ENCODE measurements at regions not wholly inside any gene's neighbourhood (a gene's known extent, or its start where the extent isn't known, plus 50 kb on each side); places are given as distances from the start of the nearest gene placed in this dataset.

DNA sequence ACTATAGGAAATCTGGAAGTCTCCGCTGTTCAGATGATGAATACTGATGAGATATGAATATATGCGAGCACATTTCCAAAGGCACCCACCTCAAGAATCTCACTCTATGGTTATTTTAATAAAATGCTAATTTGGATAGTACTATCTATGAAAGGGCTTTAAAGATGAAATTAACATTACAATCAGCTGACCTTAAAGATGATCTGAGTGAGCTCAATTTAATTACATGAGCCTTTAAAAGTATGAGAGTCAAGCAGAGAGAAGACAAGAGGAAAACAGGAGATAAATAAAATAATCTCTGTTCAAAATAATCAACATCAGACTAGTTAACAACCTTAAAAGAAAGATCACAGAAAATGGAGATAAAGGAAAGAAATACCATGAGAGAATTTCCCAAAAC, 474.1 kb upstream of the TUSC1 start:
- Histone ChIP-seq H3K9me3 (ENCODE audit: insufficient read depth, low read depth, low read length) (no peaks in the 10 kb centered on the region), H3K4me3 (ENCODE audit: low read length, poor library complexity, severe bottlenecking) (no peak overlapping the region), H3K9ac (ENCODE audit: low read depth, low read length, poor library complexity, severe bottlenecking) (no peak overlapping the region), H4K20me1 (ENCODE audit: insufficient read depth, low read length, poor library complexity, severe bottlenecking) (no peaks in the 10 kb centered on the region), H3K27me3 (ENCODE audit: insufficient read depth, low read length, poor library complexity, severe bottlenecking) (no peaks in the 10 kb centered on the region), H3K36me3 (ENCODE audit: insufficient read depth, low read length) (no peaks in the 10 kb centered on the region), H3K9me2 (replicated peaks; ENCODE audit: low read depth, low read length) (no peaks in the 10 kb centered on the region), H3K79me2 (ENCODE audit: insufficient read depth, low read length) (no peaks in the 10 kb centered on the region), H3K4me2 (ENCODE audit: low read depth, low read length, poor library complexity, severe bottlenecking) (no peak overlapping the region), H3F3A (ENCODE audit: low read depth) (no peaks in the 10 kb centered on the region), H3K4me1 (ENCODE audit: insufficient read depth, low read length, poor library complexity, severe bottlenecking) (no peaks in the 10 kb centered on the region), H2AFZ (ENCODE audit: low read length) (no peak overlapping the region)
- no peak for TF ChIP-seq EZH2phosphoT487 (IDR thresholded peaks at IDR 0.05; ENCODE audit: borderline replicate concordance)
- TF ChIP-seq, protein P1, sequence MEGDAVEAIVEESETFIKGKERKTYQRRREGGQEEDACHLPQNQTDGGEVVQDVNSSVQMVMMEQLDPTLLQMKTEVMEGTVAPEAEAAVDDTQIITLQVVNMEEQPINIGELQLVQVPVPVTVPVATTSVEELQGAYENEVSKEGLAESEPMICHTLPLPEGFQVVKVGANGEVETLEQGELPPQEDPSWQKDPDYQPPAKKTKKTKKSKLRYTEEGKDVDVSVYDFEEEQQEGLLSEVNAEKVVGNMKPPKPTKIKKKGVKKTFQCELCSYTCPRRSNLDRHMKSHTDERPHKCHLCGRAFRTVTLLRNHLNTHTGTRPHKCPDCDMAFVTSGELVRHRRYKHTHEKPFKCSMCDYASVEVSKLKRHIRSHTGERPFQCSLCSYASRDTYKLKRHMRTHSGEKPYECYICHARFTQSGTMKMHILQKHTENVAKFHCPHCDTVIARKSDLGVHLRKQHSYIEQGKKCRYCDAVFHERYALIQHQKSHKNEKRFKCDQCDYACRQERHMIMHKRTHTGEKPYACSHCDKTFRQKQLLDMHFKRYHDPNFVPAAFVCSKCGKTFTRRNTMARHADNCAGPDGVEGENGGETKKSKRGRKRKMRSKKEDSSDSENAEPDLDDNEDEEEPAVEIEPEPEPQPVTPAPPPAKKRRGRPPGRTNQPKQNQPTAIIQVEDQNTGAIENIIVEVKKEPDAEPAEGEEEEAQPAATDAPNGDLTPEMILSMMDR (conservative IDR thresholded peaks at IDR 0.05; ENCODE audit: low read length) = no peak

DNA sequence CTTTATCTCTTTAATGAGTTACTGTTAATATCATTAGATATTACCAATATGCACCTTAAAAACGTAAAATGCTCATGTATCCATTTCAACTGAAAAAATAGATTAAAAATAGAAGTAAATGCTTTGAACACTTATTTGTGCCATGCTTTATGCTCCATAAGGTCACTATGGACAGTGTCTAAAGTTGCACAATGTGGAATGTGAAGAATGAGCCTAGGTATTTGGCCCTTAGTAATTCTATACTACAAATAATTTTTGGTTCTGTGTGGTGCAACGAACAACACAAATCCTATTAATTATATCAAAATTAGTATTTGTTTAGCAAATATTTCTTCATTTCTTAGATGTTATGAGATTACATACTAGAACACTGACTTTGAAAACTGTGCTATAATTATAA, 469.9 kb upstream of the TUSC1 start:
- TF ChIP-seq, protein P1 (conservative IDR thresholded peaks at IDR 0.05; ENCODE audit: low read length) = no peak
- TF ChIP-seq EZH2phosphoT487 (IDR thresholded peaks at IDR 0.05; ENCODE audit: borderline replicate concordance) = no peak
- Histone ChIP-seq H3K9me2 (replicated peaks; ENCODE audit: low read depth, low read length) (no peaks in the 10 kb centered on the region), H3K9me3 (ENCODE audit: insufficient read depth, low read depth, low read length) (no peaks in the 10 kb centered on the region), H4K20me1 (ENCODE audit: insufficient read depth, low read length, poor library complexity, severe bottlenecking) (no peaks in the 10 kb centered on the region), H3K27me3 (ENCODE audit: insufficient read depth, low read length, poor library complexity, severe bottlenecking) (no peaks in the 10 kb centered on the region), H3K4me1 (ENCODE audit: insufficient read depth, low read length, poor library complexity, severe bottlenecking) (no peaks in the 10 kb centered on the region), H3F3A (ENCODE audit: low read depth) (no peaks in the 10 kb centered on the region), H3K36me3 (ENCODE audit: insufficient read depth, low read length) (no peaks in the 10 kb centered on the region), H3K9ac (ENCODE audit: low read depth, low read length, poor library complexity, severe bottlenecking) (no peak overlapping the region), H2AFZ (ENCODE audit: low read length) (no peak overlapping the region), H3K79me2 (ENCODE audit: insufficient read depth, low read length) (no peaks in the 10 kb centered on the region), H3K4me3 (ENCODE audit: low read length, poor library complexity, severe bottlenecking) (no peak overlapping the region), H3K4me2 (ENCODE audit: low read depth, low read length, poor library complexity, severe bottlenecking) (no peak overlapping the region)

- Histone ChIP-seq H3K36me3 (ENCODE audit: insufficient read depth, low read length) (no peaks in the 10 kb centered on the region), H2AFZ (ENCODE audit: low read length) (no peak overlapping the region), H3K9ac (ENCODE audit: low read depth, low read length, poor library complexity, severe bottlenecking) (no peak overlapping the region), H3K79me2 (ENCODE audit: insufficient read depth, low read length) (no peaks in the 10 kb centered on the region), H3K4me3 (ENCODE audit: low read length, poor library complexity, severe bottlenecking) (no peak overlapping the region), H4K20me1 (ENCODE audit: insufficient read depth, low read length, poor library complexity, severe bottlenecking) (no peaks in the 10 kb centered on the region), H3K4me2 (ENCODE audit: low read depth, low read length, poor library complexity, severe bottlenecking) (no peak overlapping the region), H3K27me3 (ENCODE audit: insufficient read depth, low read length, poor library complexity, severe bottlenecking) (no peaks in the 10 kb centered on the region), H3K4me1 (ENCODE audit: insufficient read depth, low read length, poor library complexity, severe bottlenecking) (no peaks in the 10 kb centered on the region), H3F3A (ENCODE audit: low read depth) (no peaks in the 10 kb centered on the region), H3K9me2 (replicated peaks; ENCODE audit: low read depth, low read length) (no peaks in the 10 kb centered on the region), H3K9me3 (ENCODE audit: insufficient read depth, low read depth, low read length) (no peaks in the 10 kb centered on the region)
- TF ChIP-seq, protein P1 (conservative IDR thresholded peaks at IDR 0.05; ENCODE audit: low read length) = no peak
- TF ChIP-seq EZH2phosphoT487 (IDR thresholded peaks at IDR 0.05; ENCODE audit: borderline replicate concordance) = no peak
Measured at GRCh38 chr9:26145938-26146337, 467.7 kb upstream of the TUSC1 start.
